GM19193 (cell line): ENCODE measurements at regions not wholly inside any gene's neighbourhood (a gene's known extent, or its start where the extent isn't known, plus 50 kb on each side); places are given as distances from the start of the nearest gene placed in this dataset.

Experiments
- POLR2A ChIP-seq: IDR thresholded peaks from 4 replicates; pipeline ENCODE4 v1.6.1; 2011; ENCODE audit not compliant: insufficient read depth, insufficient read length; ENCODE audit errors: extremely low read depth

- no peak for TF ChIP-seq POLR2A
Measured at GRCh38 chr12:92492995-92493394, 209.8 kb upstream of the PLEKHG7 start.

GRCh38 chr12:92492291-92492690 lies 210.5 kb upstream of the PLEKHG7 start:
- TF ChIP-seq POLR2A: no peak

GRCh38 chr12:92489781-92490180 lies 213.0 kb upstream of the PLEKHG7 start:
- TF ChIP-seq POLR2A: no peak

- no peak for TF ChIP-seq POLR2A
Measured at GRCh38 chr12:92488735-92489134, 214.1 kb upstream of the PLEKHG7 start.

- TF ChIP-seq POLR2A: no peak
Measured at GRCh38 chr12:92487138-92487485, 215.7 kb upstream of the PLEKHG7 start.

GRCh38 chr12:92486443-92487137 lies 216.2 kb upstream of the PLEKHG7 start:
- TF ChIP-seq POLR2A: no peak

GRCh38 chr12:92485351-92486348 lies 217.1 kb upstream of the PLEKHG7 start:
- TF ChIP-seq POLR2A: no peak

GRCh38 chr12:92482599-92482998 lies 220.2 kb upstream of the PLEKHG7 start:
- TF ChIP-seq POLR2A: no peak

GRCh38 chr12:92481066-92481465 lies 221.7 kb upstream of the PLEKHG7 start:
- no peak for TF ChIP-seq POLR2A

GRCh38 chr12:92478692-92479091 lies 224.1 kb upstream of the PLEKHG7 start:
- no peak for TF ChIP-seq POLR2A

GRCh38 chr12:92476844-92477243 lies 225.9 kb upstream of the PLEKHG7 start:
- no peak for TF ChIP-seq POLR2A

GRCh38 chr12:92473564-92473963 lies 229.2 kb upstream of the PLEKHG7 start:
- no peak for TF ChIP-seq POLR2A

GRCh38 chr12:92472201-92472600 lies 230.6 kb upstream of the PLEKHG7 start:
- no peak for TF ChIP-seq POLR2A

GRCh38 chr12:92471551-92471950 lies 231.2 kb upstream of the PLEKHG7 start:
- no peak for TF ChIP-seq POLR2A

- TF ChIP-seq POLR2A: no peak
Measured at GRCh38 chr12:92470608-92471021, 232.2 kb upstream of the PLEKHG7 start.

- peak; percentile 66 for TF ChIP-seq POLR2A
Measured at GRCh38 chr12:92469837-92470236, 233.0 kb upstream of the PLEKHG7 start.
